ENCODE measurements at regions not wholly inside any gene's neighbourhood (a gene's known extent, or its start where the extent isn't known, plus 50 kb on each side); places are given as distances from the start of the nearest gene placed in this dataset.

DNA sequence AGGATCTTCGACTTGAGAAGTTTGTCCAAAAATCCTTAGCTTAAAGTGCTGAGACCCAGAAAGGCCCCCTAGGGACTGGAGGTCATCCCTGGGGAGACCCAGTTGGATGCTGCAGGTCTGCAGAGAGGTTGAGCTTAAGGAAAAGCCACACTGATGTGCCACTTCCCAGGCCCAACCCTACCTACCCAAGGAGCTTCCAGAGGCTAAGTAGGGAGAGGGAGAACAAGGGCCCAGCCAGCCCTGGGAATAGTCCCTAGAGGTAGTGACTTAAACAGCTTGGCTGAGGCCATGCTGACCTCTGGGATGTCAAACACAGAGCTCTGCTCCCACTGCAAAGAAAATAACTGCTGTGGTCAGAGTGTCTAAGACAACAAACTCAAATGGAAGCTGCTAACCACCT, 693.7 kb downstream of the MATN1 start:
- TF ChIP-seq, protein P1, sequence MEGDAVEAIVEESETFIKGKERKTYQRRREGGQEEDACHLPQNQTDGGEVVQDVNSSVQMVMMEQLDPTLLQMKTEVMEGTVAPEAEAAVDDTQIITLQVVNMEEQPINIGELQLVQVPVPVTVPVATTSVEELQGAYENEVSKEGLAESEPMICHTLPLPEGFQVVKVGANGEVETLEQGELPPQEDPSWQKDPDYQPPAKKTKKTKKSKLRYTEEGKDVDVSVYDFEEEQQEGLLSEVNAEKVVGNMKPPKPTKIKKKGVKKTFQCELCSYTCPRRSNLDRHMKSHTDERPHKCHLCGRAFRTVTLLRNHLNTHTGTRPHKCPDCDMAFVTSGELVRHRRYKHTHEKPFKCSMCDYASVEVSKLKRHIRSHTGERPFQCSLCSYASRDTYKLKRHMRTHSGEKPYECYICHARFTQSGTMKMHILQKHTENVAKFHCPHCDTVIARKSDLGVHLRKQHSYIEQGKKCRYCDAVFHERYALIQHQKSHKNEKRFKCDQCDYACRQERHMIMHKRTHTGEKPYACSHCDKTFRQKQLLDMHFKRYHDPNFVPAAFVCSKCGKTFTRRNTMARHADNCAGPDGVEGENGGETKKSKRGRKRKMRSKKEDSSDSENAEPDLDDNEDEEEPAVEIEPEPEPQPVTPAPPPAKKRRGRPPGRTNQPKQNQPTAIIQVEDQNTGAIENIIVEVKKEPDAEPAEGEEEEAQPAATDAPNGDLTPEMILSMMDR (IDR thresholded peaks at IDR 0.05): no peak
- no peaks in the 10 kb centered on the region for H3K27me3 ChIP-seq
- H3K36me3 ChIP-seq: no peaks in the 10 kb centered on the region
- no peaks in the 10 kb centered on the region for H3K4me1 ChIP-seq (ENCODE audit: control insufficient read depth in 1 of 2, insufficient read depth in 1 of 2, low read depth in 1 of 2, low read length in 1 of 2)
- H3K27ac ChIP-seq: no peak overlapping the region
- H3K9me3 ChIP-seq: no peaks in the 10 kb centered on the region
- no peak overlapping the region for H3K4me3 ChIP-seq (ENCODE audit: low read depth in 1 of 2, low read length in 1 of 2)

DNA sequence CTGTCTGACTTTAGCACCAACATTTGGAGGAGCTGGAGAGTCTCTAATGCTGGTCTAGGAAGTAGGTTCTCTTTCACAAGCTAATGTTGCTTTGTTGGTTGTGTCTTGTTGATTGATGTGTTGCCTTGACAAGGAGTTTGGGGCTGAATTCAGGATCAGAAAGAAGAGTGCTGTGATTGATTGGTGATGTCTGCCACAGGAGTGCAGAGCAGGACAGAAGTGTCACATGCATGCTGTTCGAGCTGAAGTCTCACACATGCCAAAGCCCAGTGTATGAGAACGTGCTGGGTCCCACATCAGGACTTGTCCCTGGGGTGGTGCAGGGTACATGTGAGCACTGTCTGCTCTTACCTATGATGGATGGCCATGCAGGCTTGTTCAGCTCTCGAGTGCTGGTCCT, 694.4 kb downstream of the MATN1 start:
- Histone ChIP-seq H3K4me1 (ENCODE audit: control insufficient read depth in 1 of 2, insufficient read depth in 1 of 2, low read depth in 1 of 2, low read length in 1 of 2) (no peaks in the 10 kb centered on the region), H3K27me3 (no peaks in the 10 kb centered on the region), H3K4me3 (ENCODE audit: low read depth in 1 of 2, low read length in 1 of 2) (no peak overlapping the region), H3K27ac (no peak overlapping the region), H3K36me3 (no peaks in the 10 kb centered on the region), H3K9me3 (no peaks in the 10 kb centered on the region)
- TF ChIP-seq, protein P1 (IDR thresholded peaks at IDR 0.05): no peak

DNA sequence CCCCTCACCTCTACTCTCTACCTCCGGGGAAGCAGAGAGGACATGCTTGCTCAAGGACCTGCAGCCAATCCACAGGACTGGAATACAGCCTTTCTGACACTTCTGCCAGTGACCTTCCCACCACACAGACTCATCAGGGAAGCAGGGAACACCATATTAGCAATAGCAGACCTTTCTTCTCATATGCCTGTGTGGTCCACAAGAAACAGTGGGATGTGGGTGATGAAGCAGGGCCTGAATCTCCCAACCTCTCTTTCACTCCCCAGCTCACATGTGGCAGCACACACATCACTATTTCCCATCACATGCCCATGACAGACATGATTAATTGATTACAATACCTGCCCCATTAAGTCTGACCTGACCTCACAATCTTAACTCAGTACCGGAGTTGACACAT, 695.1 kb downstream of the MATN1 start:
- H3K4me1 ChIP-seq (ENCODE audit: control insufficient read depth in 1 of 2, insufficient read depth in 1 of 2, low read depth in 1 of 2, low read length in 1 of 2): no peaks in the 10 kb centered on the region
- H3K9me3 ChIP-seq: no peaks in the 10 kb centered on the region
- H3K36me3 ChIP-seq: no peaks in the 10 kb centered on the region
- H3K4me3 ChIP-seq (ENCODE audit: low read depth in 1 of 2, low read length in 1 of 2): no peak overlapping the region
- no peaks in the 10 kb centered on the region for H3K27me3 ChIP-seq
- TF ChIP-seq, protein P1 (IDR thresholded peaks at IDR 0.05): no peak
- no peak overlapping the region for H3K27ac ChIP-seq

DNA sequence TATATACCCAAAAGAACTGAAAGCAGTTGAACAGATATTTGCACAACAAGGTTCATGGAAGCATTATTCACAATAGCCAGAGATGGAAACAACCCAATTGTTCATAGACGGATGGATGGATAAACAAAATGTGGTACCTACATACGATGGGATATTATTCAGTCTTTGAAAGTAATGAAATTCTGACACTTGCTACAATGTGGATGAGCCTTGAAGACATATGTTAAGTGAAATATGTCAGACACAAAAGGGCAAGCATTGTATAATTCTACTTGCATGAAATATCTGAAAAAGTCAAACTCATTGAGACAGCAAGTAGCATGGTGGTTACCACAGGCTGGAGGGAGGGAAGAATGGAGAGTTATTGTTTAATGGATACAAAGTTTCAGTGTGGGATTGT, 696.1 kb downstream of the MATN1 start:
- H3K27me3 ChIP-seq: no peaks in the 10 kb centered on the region
- no peaks in the 10 kb centered on the region for H3K36me3 ChIP-seq
- H3K4me1 ChIP-seq (ENCODE audit: control insufficient read depth in 1 of 2, insufficient read depth in 1 of 2, low read depth in 1 of 2, low read length in 1 of 2): no peaks in the 10 kb centered on the region
- TF ChIP-seq, protein P1 (IDR thresholded peaks at IDR 0.05): no peak
- H3K9me3 ChIP-seq: no peaks in the 10 kb centered on the region
- H3K27ac ChIP-seq: no peak overlapping the region
- no peak overlapping the region for H3K4me3 ChIP-seq (ENCODE audit: low read depth in 1 of 2, low read length in 1 of 2)

DNA sequence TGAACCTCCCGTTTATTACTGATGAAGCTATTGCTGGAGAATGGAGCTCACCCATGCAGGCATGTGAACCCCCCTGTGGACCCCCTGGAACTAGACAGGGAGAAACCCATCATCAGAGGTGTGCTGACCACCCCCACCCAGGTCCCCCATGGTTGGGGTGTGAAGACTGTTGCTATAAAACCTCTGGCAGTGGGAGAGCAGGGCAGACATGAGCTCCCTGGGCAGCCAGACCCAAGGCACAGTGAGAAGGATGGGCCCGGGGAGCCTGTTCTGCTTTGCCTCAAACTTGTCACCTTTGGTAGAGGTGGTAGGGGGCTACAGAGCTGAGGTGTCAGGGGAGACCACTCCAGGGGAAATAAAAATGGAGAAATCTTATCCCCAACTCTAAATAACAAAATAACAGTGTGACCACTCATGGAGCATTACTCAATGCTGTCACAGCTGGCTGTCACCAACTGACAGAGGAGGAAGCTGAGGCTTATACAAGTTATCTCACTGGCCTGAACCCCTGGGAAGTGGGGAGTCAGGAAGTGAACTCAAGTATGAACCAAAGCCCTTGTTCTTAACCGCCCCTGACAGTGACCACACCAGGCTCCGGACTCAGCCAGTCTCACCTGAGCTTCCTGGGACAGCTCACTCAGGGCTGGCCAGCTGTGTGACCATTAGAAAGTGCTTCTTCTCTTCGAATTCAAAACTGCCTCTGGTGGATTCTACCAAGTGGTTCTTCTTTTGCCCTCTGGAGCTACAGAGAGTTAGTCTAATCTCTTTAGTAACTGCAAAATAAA, 698.8 kb downstream of the MATN1 start:
- no peak overlapping the region for H3K4me3 ChIP-seq (ENCODE audit: low read depth in 1 of 2, low read length in 1 of 2)
- H3K27me3 ChIP-seq: no peaks in the 10 kb centered on the region
- H3K27ac ChIP-seq: no peak overlapping the region
- TF ChIP-seq, protein P1 (IDR thresholded peaks at IDR 0.05): no peak
- no peaks in the 10 kb centered on the region for H3K9me3 ChIP-seq
- no peaks in the 10 kb centered on the region for H3K4me1 ChIP-seq (ENCODE audit: control insufficient read depth in 1 of 2, insufficient read depth in 1 of 2, low read depth in 1 of 2, low read length in 1 of 2)
- no peaks in the 10 kb centered on the region for H3K36me3 ChIP-seq
